Vagina (tissue), 2 donors: ENCODE measurements at regions not wholly inside any gene's neighbourhood (a gene's known extent, or its start where the extent isn't known, plus 50 kb on each side); places are given as distances from the start of the nearest gene placed in this dataset.

Experiments
- POLR2A ChIP-seq, 2 donors: fragments of 450-650 bp; IDR thresholded peaks; one replicate each; pipeline ENCODE4 v1.6.1; 2017; ENCODE audit warnings: antibody characterized with exemption in 2 of 2, mild to moderate bottlenecking in 2 of 2, moderate library complexity in 2 of 2
- POLR2AphosphoS5 ChIP-seq, 2 donors: sonication (generic); formaldehyde crosslinking; IDR thresholded peaks; one replicate each; pipeline ENCODE4 v1.9.0; 2017; ENCODE audit warnings: antibody characterized with exemption in 2 of 2, mild to moderate bottlenecking in 2 of 2, low read depth in 1 of 2; ENCODE audit not compliant: insufficient read depth in 1 of 2
- TF ChIP-seq, protein P1 (sequence below), 3 experiments: fragments of 450-650 bp in 2 of 3; fragments of 200-600 bp in 1 of 3; sonication (generic) in 1 of 3; IDR thresholded peaks; one replicate each; pipeline ENCODE4 v1.5.1; 2017 to 2019; ENCODE audit warnings: antibody characterized with exemption in 3 of 3, mild to moderate bottlenecking in 2 of 3, moderate library complexity in 2 of 3

DNA sequence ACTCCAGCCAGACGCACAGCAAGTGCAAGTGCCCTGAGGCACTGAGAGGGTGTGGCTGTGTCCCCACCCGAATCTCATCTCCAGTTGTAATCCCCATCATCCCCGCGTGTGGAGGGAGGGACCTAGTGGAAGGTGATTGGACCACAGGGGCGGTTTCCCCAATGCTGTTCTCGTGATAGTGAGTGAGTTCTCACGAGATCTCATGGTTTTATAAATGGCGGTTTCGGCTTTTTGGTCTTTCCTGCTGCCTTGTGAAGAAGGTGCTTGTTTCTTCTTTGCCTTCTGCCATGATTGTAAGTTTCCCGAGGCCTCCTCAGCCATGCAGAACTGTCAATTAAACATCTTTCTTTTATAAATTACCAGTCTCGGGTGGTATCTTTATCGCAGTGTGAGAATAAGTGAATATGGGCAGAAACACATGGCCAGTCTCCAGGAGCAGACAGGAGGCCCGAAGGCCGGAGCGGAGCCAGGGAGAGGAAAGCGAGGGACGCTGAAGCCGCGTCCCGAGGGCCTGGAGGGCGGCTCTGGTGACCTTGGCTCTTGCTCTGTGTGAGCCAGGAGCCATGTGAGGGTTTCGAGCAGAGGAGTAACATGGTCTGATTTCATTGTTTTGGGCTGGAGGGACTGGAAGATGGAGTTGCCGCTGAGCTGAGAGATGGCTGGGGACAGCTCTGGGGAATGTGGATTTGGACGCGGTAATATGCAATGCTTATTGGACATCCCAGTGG is 76.0 kb upstream of the C1orf174 start:
- TF ChIP-seq, protein P1, sequence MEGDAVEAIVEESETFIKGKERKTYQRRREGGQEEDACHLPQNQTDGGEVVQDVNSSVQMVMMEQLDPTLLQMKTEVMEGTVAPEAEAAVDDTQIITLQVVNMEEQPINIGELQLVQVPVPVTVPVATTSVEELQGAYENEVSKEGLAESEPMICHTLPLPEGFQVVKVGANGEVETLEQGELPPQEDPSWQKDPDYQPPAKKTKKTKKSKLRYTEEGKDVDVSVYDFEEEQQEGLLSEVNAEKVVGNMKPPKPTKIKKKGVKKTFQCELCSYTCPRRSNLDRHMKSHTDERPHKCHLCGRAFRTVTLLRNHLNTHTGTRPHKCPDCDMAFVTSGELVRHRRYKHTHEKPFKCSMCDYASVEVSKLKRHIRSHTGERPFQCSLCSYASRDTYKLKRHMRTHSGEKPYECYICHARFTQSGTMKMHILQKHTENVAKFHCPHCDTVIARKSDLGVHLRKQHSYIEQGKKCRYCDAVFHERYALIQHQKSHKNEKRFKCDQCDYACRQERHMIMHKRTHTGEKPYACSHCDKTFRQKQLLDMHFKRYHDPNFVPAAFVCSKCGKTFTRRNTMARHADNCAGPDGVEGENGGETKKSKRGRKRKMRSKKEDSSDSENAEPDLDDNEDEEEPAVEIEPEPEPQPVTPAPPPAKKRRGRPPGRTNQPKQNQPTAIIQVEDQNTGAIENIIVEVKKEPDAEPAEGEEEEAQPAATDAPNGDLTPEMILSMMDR (IDR thresholded peaks at IDR 0.05): no peak
- TF ChIP-seq POLR2AphosphoS5 (IDR thresholded peaks at IDR 0.05; ENCODE audit: insufficient read depth in 1 of 2, low read depth in 1 of 2) (no peak), POLR2A (IDR thresholded peaks at IDR 0.05) (no peak)
